ENCODE measurements at regions not wholly inside any gene's neighbourhood (a gene's known extent, or its start where the extent isn't known, plus 50 kb on each side); places are given as distances from the start of the nearest gene placed in this dataset.

DNA sequence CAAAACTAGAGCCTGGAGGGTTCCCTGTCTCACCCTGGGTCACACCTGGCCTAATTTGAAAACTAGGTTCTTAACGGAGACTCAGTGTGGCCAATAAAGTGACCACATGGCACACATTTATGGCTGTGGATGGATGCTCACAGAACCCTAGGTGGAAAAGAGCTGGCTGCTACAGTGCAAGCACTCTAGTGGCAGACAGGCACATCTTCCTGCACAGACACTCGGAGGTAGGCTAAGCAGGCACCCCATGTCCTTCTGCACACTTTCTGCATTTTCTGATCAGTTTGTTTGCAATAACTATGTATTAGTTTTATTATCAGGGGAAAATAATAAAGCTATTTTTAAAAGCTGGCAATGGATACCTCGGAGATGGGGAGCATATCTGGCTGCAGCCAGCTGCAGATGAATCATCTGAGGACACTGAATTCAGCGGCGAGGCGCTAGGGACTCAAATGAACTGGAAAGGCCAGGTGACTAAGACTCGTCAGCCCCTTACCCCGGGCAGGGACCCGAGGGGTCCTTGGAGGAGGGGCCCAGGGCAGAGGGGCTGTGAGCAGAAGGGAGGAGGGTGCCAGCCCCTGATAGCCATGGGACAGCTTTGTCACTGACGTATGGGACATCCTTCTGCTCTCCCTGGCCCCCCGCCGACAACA is 96.2 kb downstream of the OLFM1 start:
- TF ChIP-seq, protein P1, sequence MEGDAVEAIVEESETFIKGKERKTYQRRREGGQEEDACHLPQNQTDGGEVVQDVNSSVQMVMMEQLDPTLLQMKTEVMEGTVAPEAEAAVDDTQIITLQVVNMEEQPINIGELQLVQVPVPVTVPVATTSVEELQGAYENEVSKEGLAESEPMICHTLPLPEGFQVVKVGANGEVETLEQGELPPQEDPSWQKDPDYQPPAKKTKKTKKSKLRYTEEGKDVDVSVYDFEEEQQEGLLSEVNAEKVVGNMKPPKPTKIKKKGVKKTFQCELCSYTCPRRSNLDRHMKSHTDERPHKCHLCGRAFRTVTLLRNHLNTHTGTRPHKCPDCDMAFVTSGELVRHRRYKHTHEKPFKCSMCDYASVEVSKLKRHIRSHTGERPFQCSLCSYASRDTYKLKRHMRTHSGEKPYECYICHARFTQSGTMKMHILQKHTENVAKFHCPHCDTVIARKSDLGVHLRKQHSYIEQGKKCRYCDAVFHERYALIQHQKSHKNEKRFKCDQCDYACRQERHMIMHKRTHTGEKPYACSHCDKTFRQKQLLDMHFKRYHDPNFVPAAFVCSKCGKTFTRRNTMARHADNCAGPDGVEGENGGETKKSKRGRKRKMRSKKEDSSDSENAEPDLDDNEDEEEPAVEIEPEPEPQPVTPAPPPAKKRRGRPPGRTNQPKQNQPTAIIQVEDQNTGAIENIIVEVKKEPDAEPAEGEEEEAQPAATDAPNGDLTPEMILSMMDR (IDR thresholded peaks at IDR 0.05): no peak
- no peak for TF ChIP-seq POLR2A (IDR thresholded peaks at IDR 0.05)
